MM.1S (cell line): ENCODE measurements at regions not wholly inside any gene's neighbourhood (a gene's known extent, or its start where the extent isn't known, plus 50 kb on each side); places are given as distances from the start of the nearest gene placed in this dataset.

Experiments used
- CTCF ChIP-seq: fragments of 300-600 bp; sonication (generic); IDR thresholded peaks from 2 replicates; pipeline ENCODE4 v1.5.1; 2016; ENCODE audit warnings: antibody characterized with exemption, low read length, mixed read lengths
- EZH2 ChIP-seq: fragments of 300-600 bp; sonication (generic); optimal IDR thresholded peaks from 2 replicates; pipeline ENCODE3; 2017; ENCODE audit warnings: low read depth, mild to moderate bottlenecking, antibody characterized with exemption, low read length, mixed read lengths
- EZH2phosphoT487 ChIP-seq: fragments of 300-600 bp; sonication (generic); IDR thresholded peaks from 2 replicates; pipeline ENCODE4 v1.6.1; 2018; ENCODE audit warnings: antibody characterized with exemption, low read length

GRCh38 chr2:239776436-239777005 lies 248.6 kb downstream of the NDUFA10 start:
- TF ChIP-seq CTCF, result no peak
- no peak for TF ChIP-seq EZH2
- no peak for TF ChIP-seq EZH2phosphoT487
